Liver (tissue), 3 donors: ENCODE measurements at regions not wholly inside any gene's neighbourhood (a gene's known extent, or its start where the extent isn't known, plus 50 kb on each side); places are given as distances from the start of the nearest gene placed in this dataset.

Experiments used
- CTCF ChIP-seq: fragments of 150-350 bp; IDR thresholded peaks from 2 replicates; pipeline ENCODE4 v1.5.1; 2017; ENCODE audit warnings: improper control_type of control experiment, low read depth, low read length; ENCODE audit not compliant: missing input control
- SP1 ChIP-seq: IDR thresholded peaks from 2 replicates; pipeline ENCODE4 v1.6.1; 2018; ENCODE audit warnings: antibody characterized with exemption, mild to moderate bottlenecking
- TAF1 ChIP-seq: conservative IDR thresholded peaks from 2 replicates; pipeline ENCODE4 v1.6.1; 2016; ENCODE audit warnings: antibody characterized with exemption, mild to moderate bottlenecking
- ZBTB33 ChIP-seq: IDR thresholded peaks from 2 replicates; pipeline ENCODE4 v1.6.1; 2016; ENCODE audit warnings: antibody characterized with exemption
- donor health status: healthy.
- donor health status: healthy.

DNA sequence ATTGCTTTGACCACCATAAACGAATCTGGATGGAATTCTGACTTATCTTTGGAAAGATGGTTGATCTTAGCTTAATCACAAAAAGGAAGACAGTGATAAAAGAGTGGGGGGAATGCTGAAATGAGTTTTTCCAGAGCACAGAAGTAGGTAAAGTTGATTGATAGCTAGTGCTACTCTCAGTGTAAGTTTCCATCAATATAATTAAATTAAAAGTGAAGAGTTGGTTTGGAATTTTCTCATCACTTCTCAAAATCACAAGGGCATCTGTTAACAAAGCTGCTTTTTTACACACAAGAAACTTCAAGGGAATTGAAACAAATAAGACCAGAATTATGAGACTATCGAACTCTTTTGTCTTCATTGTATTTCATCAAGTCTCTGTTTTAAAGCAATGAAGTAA is 1217.3 kb downstream of the REEP3 start:
- no peak for TF ChIP-seq CTCF
- TF ChIP-seq TAF1 = no peak
- TF ChIP-seq ZBTB33 = no peak
- TF ChIP-seq SP1 = no peak
